Tibial nerve (tissue), 4 donors: ENCODE measurements at regions not wholly inside any gene's neighbourhood (a gene's known extent, or its start where the extent isn't known, plus 50 kb on each side); places are given as distances from the start of the nearest gene placed in this dataset.

Experiments
- DNase-seq, 2 donors: peaks; one replicate each; pipeline ENCODE4 v3.0.0-alpha.2; 2019; ENCODE audit warnings: low spot score in 2 of 2
- H3K27ac ChIP-seq, 4 donors: fragments of 200-600 bp; sonication (generic) in 3 of 4; one replicate each; pipeline ENCODE4 v1.5.1; 2017 to 2019; ENCODE audit warnings: mild to moderate bottlenecking in 1 of 4
- H3K27me3 ChIP-seq, 2 donors: fragments of 200-600 bp; sonication (generic) in 1 of 2; one replicate each; pipeline versions ENCODE4 v1.5.1 to v1.6.0; 2017 to 2019
- H3K36me3 ChIP-seq, 3 donors: fragments of 200-600 bp; sonication (generic); one replicate each; pipeline ENCODE4 v1.5.1; 2018 to 2019
- H3K4me1 ChIP-seq, 4 donors: fragments of 200-600 bp; sonication (generic) in 3 of 4; one replicate each; pipeline ENCODE4 v1.5.1; 2017 to 2019
- H3K4me3 ChIP-seq, 4 donors: fragments of 200-600 bp; sonication (generic) in 3 of 4; one replicate each; pipeline ENCODE4 v1.5.1; 2017 to 2019; ENCODE audit warnings: mild to moderate bottlenecking in 1 of 4, moderate library complexity in 1 of 4
- H3K9me3 ChIP-seq, 4 donors: fragments of 200-600 bp; sonication (generic) in 3 of 4; one replicate each; pipeline ENCODE4 v1.5.1; 2017 to 2019
- EP300 ChIP-seq, 2 donors: sonication (generic); formaldehyde crosslinking; IDR thresholded peaks; one replicate each; pipeline ENCODE4 v1.6.1; 2017; ENCODE audit warnings: antibody characterized with exemption in 2 of 2, mild to moderate bottlenecking in 1 of 2
- POLR2A ChIP-seq, 2 donors: fragments of 450-650 bp; IDR thresholded peaks; one replicate each; pipeline ENCODE4 v1.6.1; 2017; ENCODE audit warnings: antibody characterized with exemption in 2 of 2, mild to moderate bottlenecking in 2 of 2, moderate library complexity in 2 of 2
- WGBS, 2 donors: methylation state at CpG; one replicate each; pipeline ENCODE4 v1.1.5; 2018; 5-methylcytosine and 5-hydroxymethylcytosine counted together
- TF ChIP-seq, protein P1 (sequence below), 5 experiments: fragments of 200-600 bp in 3 of 5; fragments of 450-650 bp in 2 of 5; sonication (generic) in 3 of 5; IDR thresholded peaks; one replicate each; pipeline ENCODE4 v1.5.1; 2016 to 2019; ENCODE audit warnings: antibody characterized with exemption in 5 of 5, mild to moderate bottlenecking in 3 of 5, moderate library complexity in 2 of 5

DNA sequence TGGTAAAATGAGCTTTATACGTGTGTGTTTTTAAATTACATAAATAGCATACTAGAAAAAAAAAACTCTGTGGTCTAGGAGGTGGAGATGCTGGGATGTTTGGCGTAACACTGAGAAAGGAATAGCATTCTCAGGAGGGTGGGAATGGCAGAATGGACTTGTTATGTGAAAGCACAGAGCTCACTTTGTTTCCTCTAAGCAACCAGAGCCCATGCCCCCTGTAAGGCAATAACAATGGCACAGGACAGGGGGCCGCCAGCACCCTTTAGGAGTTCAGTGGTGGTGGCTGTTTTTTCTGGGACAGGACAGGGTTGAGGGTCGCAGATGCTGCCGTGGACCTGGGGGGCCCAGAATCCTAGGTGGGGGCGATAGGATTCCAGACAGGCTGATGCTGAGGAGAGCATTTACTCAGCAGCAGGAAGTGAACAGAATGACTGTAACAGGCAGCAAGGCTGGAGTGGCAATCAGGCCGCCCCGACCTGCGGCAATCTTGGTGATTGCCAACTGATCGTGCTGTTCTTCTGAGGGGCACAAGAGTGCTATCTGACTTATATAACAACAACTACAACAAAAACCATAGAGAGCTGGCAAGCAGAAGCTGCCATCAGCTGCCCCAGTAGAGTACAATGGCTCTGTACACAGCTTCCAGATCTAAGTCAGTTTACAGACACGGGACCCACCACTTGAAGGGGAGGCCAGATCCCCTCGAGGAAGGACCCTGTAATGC is 160.4 kb downstream of the UACA start:
- no peak for DNase-seq
- Histone ChIP-seq H3K4me3 (no peak overlapping the region), H3K27me3 (no peaks in the 10 kb centered on the region), H3K36me3 (no peaks in the 10 kb centered on the region), H3K4me1 (peaks cover 0 to 46% (median 13%) of the 10 kb centered on the region in 4 donors), H3K9me3 (peaks cover 0 to 5% (median 0%) of the 10 kb centered on the region in 4 donors), H3K27ac (peak overlapping the region in 2 of 4 donors; percentile 43 to 62)
- WGBS, 2 donors, result 49% methylated on average over 12 of the region's 12 CpGs
- TF ChIP-seq, protein P1, sequence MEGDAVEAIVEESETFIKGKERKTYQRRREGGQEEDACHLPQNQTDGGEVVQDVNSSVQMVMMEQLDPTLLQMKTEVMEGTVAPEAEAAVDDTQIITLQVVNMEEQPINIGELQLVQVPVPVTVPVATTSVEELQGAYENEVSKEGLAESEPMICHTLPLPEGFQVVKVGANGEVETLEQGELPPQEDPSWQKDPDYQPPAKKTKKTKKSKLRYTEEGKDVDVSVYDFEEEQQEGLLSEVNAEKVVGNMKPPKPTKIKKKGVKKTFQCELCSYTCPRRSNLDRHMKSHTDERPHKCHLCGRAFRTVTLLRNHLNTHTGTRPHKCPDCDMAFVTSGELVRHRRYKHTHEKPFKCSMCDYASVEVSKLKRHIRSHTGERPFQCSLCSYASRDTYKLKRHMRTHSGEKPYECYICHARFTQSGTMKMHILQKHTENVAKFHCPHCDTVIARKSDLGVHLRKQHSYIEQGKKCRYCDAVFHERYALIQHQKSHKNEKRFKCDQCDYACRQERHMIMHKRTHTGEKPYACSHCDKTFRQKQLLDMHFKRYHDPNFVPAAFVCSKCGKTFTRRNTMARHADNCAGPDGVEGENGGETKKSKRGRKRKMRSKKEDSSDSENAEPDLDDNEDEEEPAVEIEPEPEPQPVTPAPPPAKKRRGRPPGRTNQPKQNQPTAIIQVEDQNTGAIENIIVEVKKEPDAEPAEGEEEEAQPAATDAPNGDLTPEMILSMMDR (IDR thresholded peaks at IDR 0.05), result no peak
- TF ChIP-seq EP300 (IDR thresholded peaks at IDR 0.05) (no peak), POLR2A (IDR thresholded peaks at IDR 0.05) (no peak)

DNA sequence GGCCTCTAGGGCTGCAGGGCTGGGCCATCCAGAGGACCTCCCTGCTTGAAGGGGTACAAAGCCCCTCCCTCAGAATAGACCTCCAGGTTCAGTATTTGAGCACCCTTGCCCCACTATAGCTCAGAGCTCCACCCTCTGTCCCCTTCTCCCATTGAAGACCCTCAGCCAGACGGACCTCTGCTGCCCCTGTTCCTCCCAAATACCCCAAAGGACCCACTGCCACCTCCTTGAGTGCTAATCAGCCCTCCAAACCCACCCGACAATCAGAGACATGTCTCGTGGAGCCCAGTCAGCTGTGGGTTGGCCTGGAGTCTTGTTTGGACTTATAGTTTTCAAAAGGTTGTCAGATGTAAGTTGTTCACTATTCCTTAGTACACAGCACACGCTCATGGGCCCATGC is 161.1 kb downstream of the UACA start:
- H3K36me3 ChIP-seq, result no peaks in the 10 kb centered on the region
- no peak for TF ChIP-seq POLR2A (IDR thresholded peaks at IDR 0.05)
- peaks cover 0 to 45% (median 13%) of the 10 kb centered on the region in 4 donors for H3K4me1 ChIP-seq
- H3K27ac ChIP-seq, result peak overlapping the region in 2 of 4 donors; percentile 16 to 62
- H3K27me3 ChIP-seq, result no peaks in the 10 kb centered on the region
- no peak overlapping the region for H3K4me3 ChIP-seq
- no peak for DNase-seq
- 76 to 81% methylated on average over 4 of the region's 4 CpGs for WGBS, 2 donors
- H3K9me3 ChIP-seq, result peaks cover 0 to 5% (median 0%) of the 10 kb centered on the region in 4 donors

DNA sequence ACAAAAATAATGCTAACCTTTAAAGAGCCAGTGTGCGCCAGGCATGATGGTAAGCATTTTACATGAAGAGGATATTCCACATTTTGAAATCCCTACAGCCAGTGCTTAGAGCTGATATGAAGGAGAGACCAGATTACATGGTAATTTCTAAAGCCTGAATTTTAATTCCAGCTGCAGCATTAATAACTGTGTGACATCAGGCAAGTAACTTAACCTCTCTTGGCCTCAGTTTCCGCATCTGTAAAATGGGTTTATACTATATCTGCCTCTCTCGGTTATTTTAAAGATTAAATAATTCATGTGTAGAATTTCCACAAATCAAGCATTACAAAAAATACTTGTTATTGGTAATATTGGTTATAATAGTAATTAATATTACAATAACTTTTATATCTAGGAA is 165.4 kb downstream of the UACA start:
- TF ChIP-seq, protein P1 (IDR thresholded peaks at IDR 0.05), result no peak
- no peak for TF ChIP-seq EP300 (IDR thresholded peaks at IDR 0.05)
- TF ChIP-seq POLR2A (IDR thresholded peaks at IDR 0.05), result no peak
- H3K4me3 ChIP-seq, result no peak overlapping the region
- H3K9me3 ChIP-seq, result peaks cover 0 to 29% (median 3%) of the 10 kb centered on the region in 4 donors
- 97 to 98% methylated on average over 3 of the region's 3 CpGs for WGBS, 2 donors
- H3K27ac ChIP-seq, result no peak overlapping the region
- DNase-seq, result no peak
- no peaks in the 10 kb centered on the region for H3K36me3 ChIP-seq
- peaks cover 0 to 8% (median 0%) of the 10 kb centered on the region in 4 donors for H3K4me1 ChIP-seq
- H3K27me3 ChIP-seq, result no peaks in the 10 kb centered on the region

DNA sequence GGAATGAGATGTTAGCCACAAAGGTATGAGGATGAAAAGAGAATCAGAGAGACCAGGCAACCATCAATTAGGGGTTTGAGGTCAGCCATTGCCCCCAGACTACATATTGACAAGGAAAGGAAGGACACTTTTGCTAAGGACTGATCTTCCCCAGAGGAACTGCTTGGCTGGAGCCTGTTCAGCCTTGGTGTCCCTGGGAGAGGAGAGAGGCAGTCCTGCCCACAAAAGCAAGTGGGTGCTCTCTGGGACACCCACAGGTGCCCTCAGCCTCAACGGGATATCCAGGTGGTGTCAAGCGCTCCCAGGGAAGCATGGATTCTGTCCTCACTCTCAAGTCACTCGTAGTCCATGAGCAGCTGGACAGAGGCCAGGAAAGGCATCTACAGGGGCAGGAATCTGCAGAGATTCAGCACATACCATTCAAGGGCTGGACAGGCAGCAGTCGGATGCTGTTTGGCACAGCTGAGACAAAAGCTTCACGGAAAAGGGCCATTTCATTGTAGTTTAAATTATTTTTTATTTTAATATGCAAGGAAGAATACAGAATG is 166.2 kb downstream of the UACA start:
- Histone ChIP-seq H3K9me3 (peaks cover 0 to 29% (median 3%) of the 10 kb centered on the region in 4 donors), H3K4me3 (no peak overlapping the region), H3K4me1 (peaks cover 0 to 5% (median 0%) of the 10 kb centered on the region in 4 donors), H3K36me3 (no peaks in the 10 kb centered on the region), H3K27me3 (no peaks in the 10 kb centered on the region), H3K27ac (no peak overlapping the region)
- DNase-seq, result no peak
- 53 to 62% methylated on average over 3 to 5 of the region's 5 CpGs for WGBS, 2 donors
- TF ChIP-seq, protein P1 (IDR thresholded peaks at IDR 0.05), result no peak
- TF ChIP-seq POLR2A (IDR thresholded peaks at IDR 0.05) (no peak), EP300 (IDR thresholded peaks at IDR 0.05) (no peak)

DNA sequence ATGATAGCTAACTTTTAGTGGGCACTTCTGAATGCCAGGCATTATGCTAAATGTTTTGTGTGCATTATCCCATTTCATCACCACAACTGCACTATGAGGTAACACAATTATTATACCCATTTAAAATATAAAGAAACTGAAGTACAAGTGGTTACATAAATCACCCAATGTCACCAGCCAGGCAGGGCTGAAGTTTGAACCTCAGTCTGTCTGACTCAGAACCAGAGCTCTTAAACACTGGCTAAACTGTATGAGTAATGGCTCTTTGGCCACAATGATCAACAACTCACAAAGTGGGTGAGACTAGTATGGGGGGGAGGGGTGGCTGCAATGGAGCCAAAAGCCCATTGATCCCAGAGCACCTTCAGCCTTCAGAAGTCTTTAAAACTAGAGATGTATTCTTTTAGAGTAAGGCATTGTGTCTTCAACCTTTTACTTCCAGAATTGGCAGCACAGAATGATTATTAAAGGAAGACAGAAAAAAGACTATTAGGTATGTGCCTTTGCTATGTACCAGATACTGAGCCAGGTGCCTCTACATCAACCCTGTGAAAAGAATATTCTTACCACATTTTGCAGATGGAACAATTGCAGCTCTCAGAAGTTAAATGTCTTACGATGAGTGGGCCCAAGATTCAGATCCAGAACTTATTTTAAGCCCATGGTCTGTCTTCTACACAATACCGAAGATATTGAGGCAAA is 166.9 kb downstream of the UACA start:
- H3K4me1 ChIP-seq, result peaks cover 0 to 5% (median 0%) of the 10 kb centered on the region in 4 donors
- no peak overlapping the region for H3K27ac ChIP-seq
- DNase-seq, result no peak
- 89 to 91% methylated on average over 2 of the region's 2 CpGs for WGBS, 2 donors
- no peaks in the 10 kb centered on the region for H3K27me3 ChIP-seq
- TF ChIP-seq POLR2A (IDR thresholded peaks at IDR 0.05) (no peak), EP300 (IDR thresholded peaks at IDR 0.05) (no peak)
- TF ChIP-seq, protein P1 (IDR thresholded peaks at IDR 0.05), result no peak
- no peak overlapping the region for H3K4me3 ChIP-seq
- no peaks in the 10 kb centered on the region for H3K36me3 ChIP-seq
- peaks cover 0 to 29% (median 3%) of the 10 kb centered on the region in 4 donors for H3K9me3 ChIP-seq
